IMR-90 (cell line): ENCODE measurements at regions not wholly inside any gene's neighbourhood (a gene's known extent, or its start where the extent isn't known, plus 50 kb on each side); places are given as distances from the start of the nearest gene placed in this dataset.

Experiments
- ATAC-seq: fragments of 200-7000 bp; cut with Tn5 transposase; 2 replicates; pipeline ENCODE4 v1.9.1; 2020; ENCODE audit warnings: low read depth, mild to moderate bottlenecking, moderate library complexity
- BruUV-seq: library from RNA; stranded (reverse); fragments of 400-500 nt; replicated peaks from 2 replicates; lab custom pipeline; 2021; lab: Mats Ljungman, UMichigan
- CTCF ChIA-PET: fragments of 300-600 bp; formaldehyde crosslinking; extraction: SDS; loops from one replicate; lab custom pipeline; 2021; ENCODE audit warnings: antibody characterized with exemption; lab: Yijun Ruan, JAX
- POLR2A ChIA-PET: fragments of 300-600 bp; sonication (Branson Sonifier 250); formaldehyde crosslinking; loops from one replicate; lab custom pipeline; 2022; ENCODE audit warnings: antibody characterized with exemption; ENCODE audit not compliant: unreplicated experiment; lab: Charles Lee
- DNase-seq: peaks from one replicate; pipeline ENCODE4 v3.0.0; 2013
- H2AFZ ChIP-seq: replicated peaks from 2 replicates; pipeline ENCODE3; 2013; ENCODE audit warnings: low read length, mild to moderate bottlenecking; ENCODE audit not compliant: poor library complexity
- H2AK5ac ChIP-seq: 2 replicates; pipeline ENCODE4 v1.6.1; 2013; ENCODE audit warnings: low read depth, low read length, inconsistent platforms
- H2AK9ac ChIP-seq: replicated peaks from 2 replicates; pipeline ENCODE3; 2013; ENCODE audit warnings: mild to moderate bottlenecking, low read depth, low read length, moderate library complexity; ENCODE audit not compliant: poor library complexity
- H2BK120ac ChIP-seq: 2 replicates; pipeline ENCODE4 v1.6.1; 2013; ENCODE audit warnings: low read depth, low read length, inconsistent platforms
- H2BK15ac ChIP-seq: 3 replicates; pipeline ENCODE4 v1.6.1; 2013; ENCODE audit warnings: low read depth, low read length, inconsistent platforms
- H2BK20ac ChIP-seq: 2 replicates; pipeline ENCODE4 v1.6.1; 2013; ENCODE audit warnings: low read depth, mild to moderate bottlenecking, inconsistent platforms, low read length, moderate library complexity
- H2BK5ac ChIP-seq: 2 replicates; pipeline ENCODE4 v1.6.1; 2013; ENCODE audit warnings: mild to moderate bottlenecking, low read depth, low read length, inconsistent platforms; ENCODE audit not compliant: poor library complexity, severe bottlenecking
- H3K14ac ChIP-seq: replicated peaks from 2 replicates; pipeline ENCODE4 v1.6.1; 2013; ENCODE audit warnings: low read depth, low read length, inconsistent platforms
- H3K18ac ChIP-seq: 2 replicates; pipeline ENCODE4 v1.6.1; 2013; ENCODE audit warnings: low read depth, low read length, control low read depth
- H3K23ac ChIP-seq: 2 replicates; pipeline ENCODE4 v1.6.1; 2013; ENCODE audit warnings: low read depth, low read length, inconsistent platforms
- H3K27ac ChIP-seq: 2 replicates; pipeline ENCODE4 v1.5.1; 2013; ENCODE audit warnings: mild to moderate bottlenecking, control low read depth, low read length; ENCODE audit not compliant: insufficient read depth
- H3K27me3 ChIP-seq: 2 replicates; pipeline ENCODE4 v1.6.1; 2013; ENCODE audit warnings: low read length; ENCODE audit not compliant: control insufficient read depth, insufficient read depth
- H3K36me3 ChIP-seq: 2 replicates; pipeline ENCODE4 v1.6.1; 2013; ENCODE audit warnings: low read length, mixed read lengths; ENCODE audit not compliant: control insufficient read depth, insufficient read depth
- H3K4ac ChIP-seq: 2 replicates; pipeline ENCODE4 v1.6.1; 2013; ENCODE audit warnings: low read depth, low read length, inconsistent platforms
- H3K4me1 ChIP-seq: 2 replicates; pipeline ENCODE4 v1.6.1; 2013; ENCODE audit warnings: low read length, mixed read lengths; ENCODE audit not compliant: control insufficient read depth, insufficient read depth
- H3K4me2 ChIP-seq: 2 replicates; pipeline ENCODE4 v1.6.1; 2013; ENCODE audit warnings: low read depth, mild to moderate bottlenecking, control low read depth, low read length, moderate library complexity
- H3K4me3 ChIP-seq: 2 replicates; pipeline ENCODE4 v1.5.1; 2013; ENCODE audit warnings: low read depth, mild to moderate bottlenecking, control low read depth, low read length, moderate library complexity; ENCODE audit not compliant: insufficient read depth
- H3K56ac ChIP-seq: 2 replicates; pipeline ENCODE4 v1.6.1; 2013; ENCODE audit warnings: low read length, inconsistent platforms; ENCODE audit not compliant: insufficient read depth; ENCODE audit errors: extremely low read depth
- H3K79me1 ChIP-seq, 2 experiments: 2 replicates each; pipeline ENCODE4 v1.6.1; 2013; ENCODE audit warnings: low read length in 2 of 2, inconsistent platforms in 1 of 2, low read depth in 1 of 2
- H3K9ac ChIP-seq: 2 replicates; pipeline ENCODE4 v1.6.1; 2013; ENCODE audit warnings: low read depth, low read length, control low read depth
- H3K9me1 ChIP-seq: 2 replicates; pipeline ENCODE4 v1.6.1; 2013; ENCODE audit warnings: low read length, inconsistent platforms; ENCODE audit not compliant: insufficient read depth
- H3K9me3 ChIP-seq: 2 replicates; pipeline ENCODE4 v1.6.1; 2013; ENCODE audit warnings: low read length; ENCODE audit not compliant: control insufficient read depth, insufficient read depth
- H4K20me1 ChIP-seq: 2 replicates; pipeline ENCODE4 v1.6.1; 2013; ENCODE audit warnings: low read length, inconsistent platforms; ENCODE audit not compliant: insufficient read depth
- H4K5ac ChIP-seq: 2 replicates; pipeline ENCODE4 v1.6.1; 2013; ENCODE audit warnings: mild to moderate bottlenecking, low read depth, low read length, control low read depth
- H4K8ac ChIP-seq, 2 experiments: 2 replicates each; pipeline ENCODE4 v1.6.1; 2013; ENCODE audit warnings: low read depth in 2 of 2, low read length in 2 of 2, control low read depth in 1 of 2, inconsistent platforms in 1 of 2
- H4K91ac ChIP-seq: 2 replicates; pipeline ENCODE4 v1.6.1; 2013; ENCODE audit warnings: low read depth, low read length, inconsistent platforms; ENCODE audit not compliant: insufficient read depth
- BHLHE40 ChIP-seq: fragments of 150-350 bp; IDR thresholded peaks from 2 replicates; pipeline ENCODE4 v1.6.1; 2016; ENCODE audit warnings: mild to moderate bottlenecking, low read depth, low read length
- CEBPB ChIP-seq: IDR thresholded peaks from 2 replicates; pipeline ENCODE4 v1.6.1; 2012; ENCODE audit warnings: low read depth, low read length, improper control_type of control experiment
- CHD1 ChIP-seq: IDR thresholded peaks from 2 replicates; pipeline ENCODE4 v1.6.1; 2012; ENCODE audit warnings: low read depth, low read length, improper control_type of control experiment
- ELK1 ChIP-seq: fragments of 150-350 bp; IDR thresholded peaks from 2 replicates; pipeline ENCODE4 v1.6.1; 2016; ENCODE audit warnings: low read depth, mild to moderate bottlenecking, low read length, moderate library complexity, borderline replicate concordance
- MAFK ChIP-seq: IDR thresholded peaks from 2 replicates; pipeline ENCODE4 v1.6.1; 2012; ENCODE audit warnings: low read depth, low read length, improper control_type of control experiment
- MAZ ChIP-seq: IDR thresholded peaks from 2 replicates; pipeline ENCODE4 v1.6.1; 2012; ENCODE audit warnings: low read depth, mild to moderate bottlenecking, low read length, improper control_type of control experiment, moderate library complexity, borderline replicate concordance
- NFE2L2 ChIP-seq: fragments of 150-350 bp; IDR thresholded peaks from 2 replicates; pipeline ENCODE4 v1.6.1; 2016; ENCODE audit warnings: low read depth, mild to moderate bottlenecking, low read length
- POLR2A ChIP-seq: IDR thresholded peaks from 2 replicates; pipeline ENCODE4 v1.6.1; 2012; ENCODE audit warnings: mild to moderate bottlenecking, low read depth, low read length
- RAD21 ChIP-seq: IDR thresholded peaks from 2 replicates; pipeline ENCODE4 v1.6.1; 2012; ENCODE audit warnings: low read length, improper control_type of control experiment
- RCOR1 ChIP-seq: IDR thresholded peaks from 2 replicates; pipeline ENCODE4 v1.6.1; 2012; ENCODE audit warnings: mild to moderate bottlenecking, low read length, improper control_type of control experiment; ENCODE audit not compliant: insufficient replicate concordance
- SMC3 ChIP-seq: fragments of 150-350 bp; IDR thresholded peaks from 2 replicates; pipeline ENCODE4 v1.6.1; 2016; ENCODE audit warnings: low read depth, mild to moderate bottlenecking, antibody characterized with exemption, low read length, moderate library complexity
- WGBS, 2 experiments: methylation state at CpG; one replicate each; pipeline versions ENCODE4 v1.1.5 to v1.1.7; 2013; ENCODE audit warnings: missing lambda C conversion rate in 2 of 2; ENCODE audit not compliant: insufficient read length in 1 of 2; ENCODE audit errors: extremely low coverage in 2 of 2; 5-methylcytosine and 5-hydroxymethylcytosine counted together
- dilution Hi-C: fragments of 300-500 bp; cut with HindIII; formaldehyde crosslinking; loops from one replicate; pipeline ENCODE4 v1.14.3; 2018; ENCODE audit warnings: low sequenced_read_pairs; ENCODE audit not compliant: unreplicated experiment
- in situ Hi-C: fragments of 300-500 bp; cut with MboI; formaldehyde crosslinking; loops from 3 replicates; pipeline ENCODE4 v1.14.3; 2019; ENCODE audit warnings: low sequenced_read_pairs, inconsistent platforms, mixed read lengths
- intact Hi-C: fragments of 100-400 bp; cut with micrococcal nuclease; formaldehyde crosslinking; loops from 2 replicates; pipeline ENCODE4 v1.10.0; 2022
- TF ChIP-seq, protein P1 (sequence below): fragments of 150-350 bp; IDR thresholded peaks from 2 replicates; pipeline ENCODE4 v1.6.1; 2017; ENCODE audit warnings: mild to moderate bottlenecking, antibody characterized with exemption, low read length, low read depth

GRCh38 chr9:100670719-100671118 lies 92.8 kb downstream of the CAVIN4 start:
- Histone ChIP-seq H3K4me2 (no peak overlapping the region), H3K18ac (no peak overlapping the region), H3K36me3 (no peaks in the 10 kb centered on the region), H3K9me3 (no peaks in the 10 kb centered on the region), H2BK15ac (no peak overlapping the region), H3K79me1 (no peaks in the 10 kb centered on the region), H3K27me3 (no peaks in the 10 kb centered on the region), H3K4me1 (no peaks in the 10 kb centered on the region), H4K5ac (no peak overlapping the region), H2AK9ac (no peak overlapping the region), H2BK5ac (no peak overlapping the region), H3K9me1 (no peaks in the 10 kb centered on the region), H2AK5ac (no peak overlapping the region), H2AFZ (no peak overlapping the region), H2BK20ac (no peak overlapping the region), H3K56ac (no peak overlapping the region), H3K23ac (no peak overlapping the region), H2BK120ac (no peak overlapping the region), H3K14ac (no peak overlapping the region), H3K27ac (no peak overlapping the region), H4K20me1 (no peaks in the 10 kb centered on the region), H3K9ac (no peak overlapping the region), H4K91ac (no peak overlapping the region), H4K8ac (no peak overlapping the region), H3K4ac (no peak overlapping the region), H3K4me3 (no peak overlapping the region)
- dilution Hi-C loops (no loop called here), in situ Hi-C loops (no loop called here), intact Hi-C loops (no loop called here)
- CTCF ChIA-PET: interaction anchor here (1.0 kb wide), 1 partner anchor 70 kb away, joined by 3 read pairs; no protein-coding TSS in a partner anchor
- POLR2A ChIA-PET: no interaction called here
- DNase-seq (no peak), ATAC-seq (no peak)
- TF ChIP-seq CEBPB (no peak), NFE2L2 (no peak), SMC3 (no peak), CHD1 (no peak), BHLHE40 (no peak), ELK1 (no peak), POLR2A (no peak), RCOR1 (no peak), RAD21 (no peak), MAZ (no peak), MAFK (no peak)
- TF ChIP-seq, protein P1, sequence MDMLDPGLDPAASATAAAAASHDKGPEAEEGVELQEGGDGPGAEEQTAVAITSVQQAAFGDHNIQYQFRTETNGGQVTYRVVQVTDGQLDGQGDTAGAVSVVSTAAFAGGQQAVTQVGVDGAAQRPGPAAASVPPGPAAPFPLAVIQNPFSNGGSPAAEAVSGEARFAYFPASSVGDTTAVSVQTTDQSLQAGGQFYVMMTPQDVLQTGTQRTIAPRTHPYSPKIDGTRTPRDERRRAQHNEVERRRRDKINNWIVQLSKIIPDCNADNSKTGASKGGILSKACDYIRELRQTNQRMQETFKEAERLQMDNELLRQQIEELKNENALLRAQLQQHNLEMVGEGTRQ: no peak
- no CpG with 5 or more reads among the region's 2 CpGs for WGBS, 2 experiments
- BruUV-seq: no TSS peak
